Activated naive CD4-positive, alpha-beta T cell treated with anti-CD3 and anti-CD28 coated beads, Interleukin-2, amount 10 ng/mL, durations not matched to agents 7 days and 5 days (primary cell): ENCODE measurements at regions not wholly inside any gene's neighbourhood (a gene's known extent, or its start where the extent isn't known, plus 50 kb on each side); places are given as distances from the start of the nearest gene placed in this dataset.
"Not testable (repeated sequence)": the region's sequence is repeated elsewhere in the genome, so short reads cannot be mapped to it uniquely, and the experiment has no call there.

ENCODE experiments used
- CTCF ChIA-PET: fragments of 350-600 bp; sonication (Branson Sonifier 250); formaldehyde crosslinking; loops from one replicate; lab custom pipeline; 2021; ENCODE audit warnings: antibody characterized with exemption; lab: Charles Lee
- DNase-seq: peaks from one replicate; pipeline ENCODE4 v3.0.0-alpha.2; 2020
- H3K27ac Mint-ChIP-seq: one replicate; pipeline ENCODE4 v1.8.0; 2021; ENCODE audit warnings: mild to moderate bottlenecking, moderate library complexity, mixed read lengths
- H3K27me3 Mint-ChIP-seq: one replicate; pipeline ENCODE4 v1.8.0; 2021; ENCODE audit warnings: mild to moderate bottlenecking, mixed read lengths
- H3K36me3 Mint-ChIP-seq: one replicate; pipeline ENCODE4 v1.8.0; 2021; ENCODE audit warnings: mixed read lengths
- H3K4me1 Mint-ChIP-seq: one replicate; pipeline ENCODE4 v1.8.0; 2021; ENCODE audit warnings: mixed read lengths
- H3K4me3 Mint-ChIP-seq: one replicate; pipeline ENCODE4 v1.8.0; 2021; ENCODE audit warnings: mild to moderate bottlenecking, moderate library complexity, mixed read lengths
- H3K9me3 Mint-ChIP-seq: one replicate; pipeline ENCODE4 v1.8.0; 2021; ENCODE audit warnings: mixed read lengths

DNA sequence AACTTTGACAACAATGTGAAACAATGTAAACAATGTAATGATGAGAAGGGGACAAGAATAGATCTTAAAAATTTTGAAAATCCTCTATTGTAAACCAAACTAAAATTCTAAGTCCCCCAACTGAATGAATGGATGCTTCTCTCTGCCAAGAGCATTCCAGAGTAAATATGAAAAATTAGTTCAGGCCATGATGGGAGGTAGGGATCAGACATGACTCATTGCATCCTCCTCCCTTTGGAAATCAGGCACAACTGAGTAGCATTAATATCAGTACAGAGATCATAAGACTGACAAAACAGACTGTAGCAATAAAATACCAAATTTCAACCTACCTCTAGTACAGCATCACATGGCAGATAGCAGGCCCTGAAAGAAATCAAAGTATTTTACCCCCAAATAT is 559.9 kb downstream of the C12orf50 start:
- H3K4me3 Mint-ChIP-seq = no peak overlapping the region
- H3K4me1 Mint-ChIP-seq = no peaks in the 10 kb centered on the region
- no peak for DNase-seq
- H3K27ac Mint-ChIP-seq = no peak overlapping the region
- H3K36me3 Mint-ChIP-seq = no peaks in the 10 kb centered on the region
- peaks cover 3% of the 10 kb centered on the region for H3K9me3 Mint-ChIP-seq
- H3K27me3 Mint-ChIP-seq = no peaks in the 10 kb centered on the region
- CTCF ChIA-PET = no interaction called here

DNA sequence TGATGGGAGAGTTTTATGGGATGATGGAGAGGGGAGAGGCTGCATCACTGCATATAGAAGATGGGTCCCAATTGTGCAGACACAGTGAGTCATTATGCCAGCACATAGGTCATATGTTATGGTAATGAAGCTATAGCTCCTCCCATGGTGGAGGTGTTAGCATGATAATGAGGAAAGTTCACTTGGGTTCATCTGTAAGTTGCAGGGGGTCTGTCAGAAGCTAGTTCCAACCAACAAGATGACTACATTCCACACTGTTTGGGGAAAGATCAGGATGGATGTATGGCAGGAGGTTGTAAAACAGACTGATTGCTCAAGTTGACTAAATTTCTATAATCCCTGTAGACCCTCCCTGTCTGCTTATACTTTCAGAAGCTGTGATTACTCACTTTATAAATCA is 561.3 kb downstream of the C12orf50 start:
- Mint-ChIP-seq H3K36me3 (no peaks in the 10 kb centered on the region), H3K4me3 (no peak overlapping the region), H3K9me3 (peaks cover 2% of the 10 kb centered on the region), H3K4me1 (no peaks in the 10 kb centered on the region), H3K27me3 (no peaks in the 10 kb centered on the region), H3K27ac (no peak overlapping the region)
- no peak for DNase-seq
- CTCF ChIA-PET = no interaction called here

DNA sequence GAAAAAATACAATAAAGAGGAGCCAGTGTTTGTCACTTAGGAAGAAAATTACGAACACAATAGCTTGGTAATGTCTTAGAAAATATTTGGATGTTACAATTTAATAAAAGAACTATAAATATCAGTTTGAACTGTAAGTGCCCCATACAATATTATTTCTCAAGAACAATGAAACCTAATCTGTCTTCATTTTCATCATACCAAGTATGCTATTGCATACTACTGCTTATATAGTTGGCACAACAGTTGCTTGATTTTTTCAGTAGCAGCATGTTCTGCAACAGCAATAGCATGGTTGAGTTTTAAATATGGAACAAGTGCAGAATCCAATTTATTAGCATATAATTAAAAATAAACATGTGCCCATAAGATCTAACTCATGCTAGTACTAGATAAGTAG is 564.6 kb downstream of the C12orf50 start:
- no peaks in the 10 kb centered on the region for H3K36me3 Mint-ChIP-seq
- no peak overlapping the region for H3K27ac Mint-ChIP-seq
- no peaks in the 10 kb centered on the region for H3K4me1 Mint-ChIP-seq
- no peaks in the 10 kb centered on the region for H3K27me3 Mint-ChIP-seq
- no peak for DNase-seq
- H3K9me3 Mint-ChIP-seq = peaks cover 2% of the 10 kb centered on the region
- H3K4me3 Mint-ChIP-seq = no peak overlapping the region
- CTCF ChIA-PET = no interaction called here

GRCh38 chr12:87444039-87444438 is 585.2 kb downstream of the C12orf50 start:
- Mint-ChIP-seq H3K27me3 (no peaks in the 10 kb centered on the region), H3K4me1 (no peaks in the 10 kb centered on the region), H3K4me3 (no peak overlapping the region), H3K36me3 (no peaks in the 10 kb centered on the region), H3K9me3 (no peaks in the 10 kb centered on the region), H3K27ac (no peak overlapping the region)
- DNase-seq = no peak
- CTCF ChIA-PET = no interaction called here

GRCh38 chr12:87441511-87441910 is 587.7 kb downstream of the C12orf50 start:
- DNase-seq = no peak
- Mint-ChIP-seq H3K4me3 (no peak overlapping the region), H3K27ac (no peak overlapping the region), H3K36me3 (no peaks in the 10 kb centered on the region), H3K27me3 (no peaks in the 10 kb centered on the region), H3K9me3 (no peaks in the 10 kb centered on the region), H3K4me1 (no peaks in the 10 kb centered on the region)
- CTCF ChIA-PET = no interaction called here

- DNase-seq = no peak
- CTCF ChIA-PET = no interaction called here
- no peaks in the 10 kb centered on the region for H3K4me1 Mint-ChIP-seq
- H3K27me3 Mint-ChIP-seq = no peaks in the 10 kb centered on the region
- H3K36me3 Mint-ChIP-seq = no peaks in the 10 kb centered on the region
- H3K4me3 Mint-ChIP-seq = no peak overlapping the region
- no peaks in the 10 kb centered on the region for H3K9me3 Mint-ChIP-seq
- H3K27ac Mint-ChIP-seq = no peak overlapping the region
Observed at GRCh38 chr12:87439990-87440827, 589.0 kb downstream of the C12orf50 start.

- Mint-ChIP-seq H3K4me3 (no peak overlapping the region), H3K27ac (no peak overlapping the region), H3K4me1 (no peaks in the 10 kb centered on the region), H3K36me3 (no peaks in the 10 kb centered on the region), H3K27me3 (no peaks in the 10 kb centered on the region), H3K9me3 (peaks cover 16% of the 10 kb centered on the region)
- CTCF ChIA-PET = no interaction called here
- DNase-seq = no peak
Observed at GRCh38 chr12:87430444-87430843, 598.8 kb downstream of the C12orf50 start.

DNA sequence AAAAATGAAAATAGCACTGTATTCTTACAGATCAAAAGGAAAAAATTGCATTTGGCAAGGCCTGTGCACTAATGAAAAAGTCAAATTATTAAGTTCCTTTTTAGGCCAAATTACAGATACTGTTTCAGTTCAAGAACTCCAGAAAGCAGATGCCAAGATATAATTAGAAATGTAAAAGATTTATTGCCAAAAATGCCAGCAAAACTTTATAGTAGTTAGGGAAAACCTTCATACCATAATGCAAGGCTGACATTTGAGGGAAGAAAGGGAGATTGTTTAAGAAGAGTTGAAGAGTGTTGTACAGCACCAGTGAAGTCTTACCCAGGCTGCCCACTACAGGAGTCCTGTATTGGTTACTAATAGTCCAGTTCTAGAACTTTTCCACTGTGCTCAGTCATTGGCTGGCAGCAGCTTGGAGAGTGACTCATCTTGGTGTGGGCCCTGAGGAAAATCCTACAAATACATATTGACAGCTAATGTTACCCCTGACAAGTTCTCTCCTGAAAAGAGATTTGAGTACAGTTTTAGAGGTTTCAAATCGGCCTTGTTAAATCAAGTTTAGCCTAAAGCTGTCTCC is 600.4 kb downstream of the C12orf50 start:
- Mint-ChIP-seq H3K36me3 (no peaks in the 10 kb centered on the region), H3K9me3 (peaks cover 13% of the 10 kb centered on the region), H3K4me1 (no peaks in the 10 kb centered on the region), H3K27ac (no peak overlapping the region), H3K4me3 (no peak overlapping the region), H3K27me3 (no peaks in the 10 kb centered on the region)
- no peak for DNase-seq
- CTCF ChIA-PET = no interaction called here

DNA sequence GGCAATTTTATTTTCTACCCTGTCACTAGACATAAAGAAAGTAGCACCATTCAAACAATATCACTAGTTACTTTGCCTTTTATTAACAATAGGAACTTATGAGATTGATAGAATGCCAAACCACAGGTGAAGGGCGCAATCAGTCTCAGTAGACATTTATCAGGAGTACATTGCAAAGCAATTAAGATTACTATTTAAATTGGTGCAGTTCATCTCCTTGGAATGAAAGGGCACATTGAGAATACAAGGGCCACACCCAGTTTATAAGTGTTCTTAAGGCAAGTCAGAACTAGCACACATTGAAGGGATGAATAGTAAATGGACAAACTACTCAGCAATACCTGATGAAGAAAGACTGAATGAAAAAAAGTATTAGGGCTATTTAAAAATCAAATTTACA is 601.4 kb downstream of the C12orf50 start:
- CTCF ChIA-PET = no interaction called here
- no peak for DNase-seq
- Mint-ChIP-seq H3K4me1 (no peaks in the 10 kb centered on the region), H3K4me3 (no peak overlapping the region), H3K27me3 (no peaks in the 10 kb centered on the region), H3K27ac (no peak overlapping the region), H3K9me3 (peaks cover 13% of the 10 kb centered on the region), H3K36me3 (no peaks in the 10 kb centered on the region)

GRCh38 chr12:87425942-87426554 is 603.2 kb downstream of the C12orf50 start:
- H3K27me3 Mint-ChIP-seq = no peaks in the 10 kb centered on the region
- H3K4me3 Mint-ChIP-seq = no peak overlapping the region
- peaks cover 18% of the 10 kb centered on the region for H3K9me3 Mint-ChIP-seq
- no peak for DNase-seq
- no peak overlapping the region for H3K27ac Mint-ChIP-seq
- no peaks in the 10 kb centered on the region for H3K36me3 Mint-ChIP-seq
- no peaks in the 10 kb centered on the region for H3K4me1 Mint-ChIP-seq
- CTCF ChIA-PET = no interaction called here

- H3K9me3 Mint-ChIP-seq = peaks cover 18% of the 10 kb centered on the region
- H3K27ac Mint-ChIP-seq, H3K4me3 Mint-ChIP-seq, H3K27me3 Mint-ChIP-seq, CTCF ChIA-PET, H3K4me1 Mint-ChIP-seq, DNase-seq, H3K36me3 Mint-ChIP-seq: not testable (repeated sequence)
Observed at GRCh38 chr12:87421233-87421632, 608.0 kb downstream of the C12orf50 start.

DNA sequence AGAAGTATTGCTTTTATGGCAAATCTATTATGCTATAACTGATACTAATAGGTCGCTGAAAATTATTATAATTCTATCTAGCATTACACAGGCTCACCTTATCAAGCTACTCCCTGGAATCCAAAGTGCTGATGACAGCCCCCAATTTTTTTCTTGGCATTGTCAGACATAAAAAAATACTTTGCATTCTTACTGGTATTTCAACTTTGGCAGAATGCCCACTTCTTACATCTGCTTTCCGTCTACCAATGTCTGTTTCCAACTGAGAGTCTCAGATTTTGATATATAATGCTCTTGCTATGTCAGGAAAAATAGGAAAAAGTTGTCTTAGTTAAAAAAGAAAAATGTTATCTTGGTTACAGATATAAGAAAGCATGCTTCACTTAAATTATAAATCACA is 615.4 kb downstream of the C12orf50 start:
- no peak overlapping the region for H3K4me3 Mint-ChIP-seq
- H3K36me3 Mint-ChIP-seq = no peaks in the 10 kb centered on the region
- CTCF ChIA-PET = no interaction called here
- no peak for DNase-seq
- H3K9me3 Mint-ChIP-seq = peaks cover 6% of the 10 kb centered on the region
- no peaks in the 10 kb centered on the region for H3K27me3 Mint-ChIP-seq
- H3K4me1 Mint-ChIP-seq = no peaks in the 10 kb centered on the region
- H3K27ac Mint-ChIP-seq = no peak overlapping the region

- CTCF ChIA-PET = no interaction called here
- H3K9me3 Mint-ChIP-seq = peaks cover 7% of the 10 kb centered on the region
- H3K4me3 Mint-ChIP-seq = no peak overlapping the region
- no peak overlapping the region for H3K27ac Mint-ChIP-seq
- H3K27me3 Mint-ChIP-seq = no peaks in the 10 kb centered on the region
- H3K36me3 Mint-ChIP-seq = no peaks in the 10 kb centered on the region
- DNase-seq = no peak
- H3K4me1 Mint-ChIP-seq = no peaks in the 10 kb centered on the region
Observed at GRCh38 chr12:87406926-87407325, 622.3 kb downstream of the C12orf50 start.

DNA sequence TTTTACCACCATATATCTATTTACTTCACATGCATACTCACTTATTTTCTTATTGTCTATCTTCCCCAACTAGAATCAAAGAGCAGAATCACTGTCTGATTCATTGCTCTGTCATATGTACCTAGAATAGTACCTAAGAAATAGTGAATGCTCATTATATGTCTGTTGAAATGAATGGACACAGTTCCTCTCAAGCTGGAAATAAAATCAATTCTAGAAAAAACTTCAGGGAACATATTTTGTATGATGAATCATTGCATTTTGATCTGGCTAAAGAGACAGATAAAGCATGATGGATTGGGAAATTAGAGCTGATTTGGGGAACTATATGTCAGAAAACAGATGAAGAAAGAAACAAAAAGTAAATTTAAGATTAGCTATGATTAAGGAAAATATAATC is 623.3 kb downstream of the C12orf50 start:
- H3K27me3 Mint-ChIP-seq = no peaks in the 10 kb centered on the region
- DNase-seq = no peak
- no peaks in the 10 kb centered on the region for H3K4me1 Mint-ChIP-seq
- no peak overlapping the region for H3K27ac Mint-ChIP-seq
- H3K4me3 Mint-ChIP-seq = no peak overlapping the region
- CTCF ChIA-PET = no interaction called here
- H3K9me3 Mint-ChIP-seq = peaks cover 3% of the 10 kb centered on the region
- H3K36me3 Mint-ChIP-seq = no peaks in the 10 kb centered on the region

DNA sequence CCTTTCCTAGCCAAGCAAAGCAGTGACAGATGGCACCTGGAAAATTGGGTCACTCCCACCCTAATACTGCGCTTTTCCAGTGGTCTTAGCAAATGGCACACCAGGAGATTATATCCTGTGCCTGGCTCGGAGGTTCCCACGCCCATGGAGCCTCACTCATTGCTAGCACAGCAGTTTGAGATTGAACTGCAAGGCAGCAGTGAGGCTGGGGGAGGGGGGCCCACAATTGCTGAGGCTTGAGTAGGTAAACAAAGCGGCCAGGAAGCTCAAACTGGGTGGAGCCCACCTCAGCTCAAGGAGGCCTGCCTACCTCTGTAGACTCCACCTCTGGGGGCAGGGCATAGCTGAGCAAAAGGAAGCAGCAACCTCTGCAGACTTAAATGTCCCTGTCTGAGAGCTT is 635.0 kb downstream of the C12orf50 start:
- CTCF ChIA-PET, H3K27me3 Mint-ChIP-seq, DNase-seq, H3K36me3 Mint-ChIP-seq, H3K4me3 Mint-ChIP-seq, H3K9me3 Mint-ChIP-seq, H3K27ac Mint-ChIP-seq, H3K4me1 Mint-ChIP-seq: not testable (repeated sequence)
